A673 (cell line): ENCODE measurements at regions not wholly inside any gene's neighbourhood (a gene's known extent, or its start where the extent isn't known, plus 50 kb on each side); places are given as distances from the start of the nearest gene placed in this dataset.

ENCODE experiments used
- BruUV-seq: library from RNA; stranded (reverse); fragments of 400-500 nt; replicated peaks from 2 replicates; lab custom pipeline; 2021; lab: Mats Ljungman, UMichigan
- CTCF ChIA-PET: fragments of 300-600 bp; sonication (Branson Sonifier 250); formaldehyde crosslinking; loops from one replicate; lab custom pipeline; 2022; ENCODE audit warnings: antibody characterized with exemption; lab: Charles Lee
- POLR2A ChIA-PET: fragments of 300-600 bp; sonication (Branson Sonifier 250); formaldehyde crosslinking; loops from one replicate; lab custom pipeline; 2022; ENCODE audit warnings: antibody characterized with exemption; ENCODE audit not compliant: low non-redundant PET; lab: Charles Lee
- DNase-seq: peaks from one replicate; pipeline ENCODE4 v3.0.0-alpha.2; 2015; ENCODE audit warnings: low spot score
- H3K27ac ChIP-seq: fragments of 200-600 bp; sonication (generic); 2 replicates; pipeline ENCODE4 v1.5.1; 2016; ENCODE audit warnings: mixed run types, low read depth, mild to moderate bottlenecking, mixed read lengths, antibody characterized with exemption, low read length; ENCODE audit not compliant: poor library complexity, severe bottlenecking
- H3K27me3 ChIP-seq: fragments of 200-600 bp; sonication (generic); replicated peaks from 2 replicates; pipeline ENCODE4 v1.6.1; 2017; ENCODE audit warnings: mixed run types, low read depth, mild to moderate bottlenecking, mixed read lengths, antibody characterized with exemption, low read length; ENCODE audit not compliant: insufficient read depth, poor library complexity
- H3K36me3 ChIP-seq: fragments of 200-600 bp; sonication (generic); 2 replicates; pipeline ENCODE4 v1.6.1; 2016; ENCODE audit warnings: mixed run types, mild to moderate bottlenecking, mixed read lengths, antibody characterized with exemption, low read length; ENCODE audit not compliant: insufficient read depth, poor library complexity, severe bottlenecking
- H3K4me1 ChIP-seq: fragments of 200-600 bp; sonication (generic); 2 replicates; pipeline ENCODE4 v1.6.1; 2017; ENCODE audit warnings: mixed run types, mild to moderate bottlenecking, mixed read lengths, antibody characterized with exemption, low read length; ENCODE audit not compliant: insufficient read depth, poor library complexity, severe bottlenecking
- H3K4me3 ChIP-seq: fragments of 200-600 bp; sonication (generic); 2 replicates; pipeline ENCODE4 v1.5.1; 2016; ENCODE audit warnings: low read depth, mixed run types, mild to moderate bottlenecking, mixed read lengths, low read length; ENCODE audit not compliant: poor library complexity, severe bottlenecking
- H3K9me3 ChIP-seq: fragments of 200-600 bp; sonication (generic); 2 replicates; pipeline ENCODE4 v1.6.1; 2016; ENCODE audit warnings: mixed run types, low read depth, mild to moderate bottlenecking, mixed read lengths, antibody characterized with exemption, low read length; ENCODE audit not compliant: poor library complexity, severe bottlenecking
- CTCF ChIP-seq: fragments of 300-800, 200-600 bp; sonication (generic); conservative IDR thresholded peaks from 2 replicates; pipeline ENCODE4 v1.5.1; 2017; ENCODE audit warnings: low read depth, mild to moderate bottlenecking, antibody characterized with exemption, low read length, moderate library complexity, mixed read lengths
- EZH2 ChIP-seq: fragments of 200-600 bp; sonication (generic); IDR thresholded peaks from 2 replicates; pipeline ENCODE4 v1.6.1; 2017; ENCODE audit warnings: borderline replicate concordance, low read depth, mild to moderate bottlenecking, mixed read lengths, antibody characterized with exemption, low read length; ENCODE audit not compliant: poor library complexity, severe bottlenecking
- intact Hi-C: fragments of 100-400 bp; cut with micrococcal nuclease; formaldehyde crosslinking; loops from one replicate; pipeline ENCODE4 v1.10.0; 2022; ENCODE audit not compliant: unreplicated experiment

- intact Hi-C loops, result no loop called here
- CTCF ChIA-PET, result no interaction called here
These were observed 320.9 kb downstream of the DMAC1 start for GRCh38 chr9:7478646-7479045.

GRCh38 chr9:7467186-7467585 is 332.4 kb downstream of the DMAC1 start:
- intact Hi-C loops, result no loop called here
- no peak overlapping the region for H3K27ac ChIP-seq
- H3K4me3 ChIP-seq, result no peak overlapping the region
- no peak for DNase-seq
- CTCF ChIA-PET, result no interaction called here
- TF ChIP-seq CTCF (no peak), EZH2 (no peak)
- peaks cover 26% of the 10 kb centered on the region for H3K27me3 ChIP-seq
- H3K4me1 ChIP-seq, result no peaks in the 10 kb centered on the region
- no TSS peak for BruUV-seq
- H3K9me3 ChIP-seq, result no peaks in the 10 kb centered on the region
- no peaks in the 10 kb centered on the region for H3K36me3 ChIP-seq
- POLR2A ChIA-PET, result no interaction called here

More at GRCh38 chr9:7478646-7479045, 320.9 kb downstream of the DMAC1 start:
- TF ChIP-seq CTCF, result no peak
- TF ChIP-seq EZH2, result no peak
- POLR2A ChIA-PET, result no interaction called here
- no peaks in the 10 kb centered on the region for H3K36me3 ChIP-seq
- no peak overlapping the region for H3K27ac ChIP-seq
- H3K27me3 ChIP-seq, result no peaks in the 10 kb centered on the region
- no TSS peak for BruUV-seq
- no peaks in the 10 kb centered on the region for H3K9me3 ChIP-seq
- DNase-seq, result no peak
- H3K4me1 ChIP-seq, result no peaks in the 10 kb centered on the region
- no peak overlapping the region for H3K4me3 ChIP-seq

- ChIA-PET CTCF (no interaction called here), POLR2A (no interaction called here)
- Histone ChIP-seq H3K36me3 (no peaks in the 10 kb centered on the region), H3K27me3 (peaks cover 12% of the 10 kb centered on the region), H3K4me1 (no peaks in the 10 kb centered on the region), H3K9me3 (no peaks in the 10 kb centered on the region), H3K27ac (no peak overlapping the region), H3K4me3 (no peak overlapping the region)
- no peak for DNase-seq
- TF ChIP-seq EZH2 (no peak), CTCF (no peak)
- intact Hi-C loops, result no loop called here
- BruUV-seq, result no TSS peak
These were observed 337.8 kb downstream of the DMAC1 start for GRCh38 chr9:7461791-7462190.
